PFSK-1 (cell line): ENCODE measurements at regions not wholly inside any gene's neighbourhood (a gene's known extent, or its start where the extent isn't known, plus 50 kb on each side); places are given as distances from the start of the nearest gene placed in this dataset.

Experiments
- POLR2AphosphoS5 ChIP-seq: IDR thresholded peaks from 2 replicates; pipeline ENCODE4 v1.6.1; 2012; ENCODE audit warnings: low read depth, mild to moderate bottlenecking, control low read depth, low read length, moderate library complexity
- SIN3A ChIP-seq: IDR thresholded peaks from 2 replicates; pipeline ENCODE4 v1.6.1; 2012; ENCODE audit warnings: mild to moderate bottlenecking, low read length, moderate library complexity, borderline replicate concordance; ENCODE audit not compliant: insufficient read depth
- TAF1 ChIP-seq: IDR thresholded peaks from 2 replicates; pipeline ENCODE4 v1.6.1; 2012; ENCODE audit warnings: low read length, control low read depth, borderline replicate concordance; ENCODE audit not compliant: insufficient read depth

DNA sequence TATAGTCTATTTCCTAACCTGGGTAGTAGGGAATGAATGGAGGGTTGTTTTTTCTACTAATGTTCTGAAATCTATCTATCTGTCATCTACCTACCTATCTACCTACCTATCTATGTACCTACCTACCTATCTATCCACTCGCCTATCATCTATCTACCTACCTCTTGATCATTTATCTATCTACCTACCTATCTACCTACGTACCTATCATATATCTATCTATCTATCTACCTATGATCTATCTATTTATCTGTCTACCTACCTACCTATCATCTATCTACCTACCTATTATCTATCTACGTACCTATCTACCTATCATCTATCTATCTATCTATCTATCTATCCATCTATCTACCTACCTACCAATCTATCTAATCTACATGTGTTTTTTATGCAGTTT, 62.5 kb upstream of the PHACTR1 start:
- TF ChIP-seq TAF1 (no peak), POLR2AphosphoS5 (no peak), SIN3A (no peak)
